Fibroblast of skin of left quadriceps (primary cell): ENCODE measurements at regions not wholly inside any gene's neighbourhood (a gene's known extent, or its start where the extent isn't known, plus 50 kb on each side); places are given as distances from the start of the nearest gene placed in this dataset.

ENCODE experiments used
- DNase-seq, 2 experiments: peaks; one replicate each; pipeline ENCODE4 v3.0.0-alpha.2; 2013; ENCODE audit warnings: low read depth in 2 of 2

DNA sequence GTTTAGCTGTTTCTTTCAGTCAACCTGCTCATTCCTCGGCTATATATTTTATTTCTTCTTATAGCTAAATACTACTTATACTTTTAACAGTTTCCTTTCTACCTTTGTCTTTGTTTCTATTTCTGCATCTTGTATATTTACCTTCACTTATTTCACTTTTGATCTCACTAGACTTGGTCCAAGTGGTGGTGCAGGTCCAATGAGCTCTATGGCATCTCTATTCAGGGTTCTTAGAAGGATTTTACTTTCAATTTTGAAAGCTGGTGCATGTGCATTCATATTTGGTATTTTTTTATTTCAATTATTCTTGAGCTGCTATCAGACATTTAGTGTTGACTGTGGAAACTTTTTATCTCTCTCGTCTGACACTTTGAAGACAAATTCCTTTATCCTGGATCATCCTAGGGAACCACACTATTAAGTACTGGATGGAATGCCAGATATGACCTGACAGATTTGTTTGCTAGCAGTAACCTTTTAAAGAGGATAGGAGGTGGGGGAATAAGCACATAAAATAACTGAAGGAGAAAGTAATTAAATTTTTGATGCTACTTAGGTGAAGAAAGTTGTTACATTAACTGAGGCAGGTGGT, 123.1 kb upstream of the PJA2 start:
- DNase-seq: no peak

DNA sequence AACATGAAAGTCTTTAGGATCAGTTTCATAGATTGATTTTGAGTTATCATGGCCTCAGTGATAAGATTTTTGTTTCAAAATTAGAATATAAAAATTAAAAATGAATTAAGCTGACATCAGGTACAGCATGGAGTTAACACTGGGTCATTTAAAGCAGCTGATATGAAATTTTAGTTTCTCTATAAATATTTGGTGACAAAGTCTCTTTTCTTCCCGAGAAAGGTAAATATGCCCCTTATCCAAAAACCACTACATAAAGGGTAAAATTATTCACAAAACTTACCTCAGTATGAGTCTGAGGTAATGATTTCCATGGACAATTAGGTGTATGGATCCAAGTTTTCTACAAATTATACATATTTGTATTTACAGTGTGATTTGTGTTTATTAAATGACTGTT, 121.5 kb upstream of the PJA2 start:
- DNase-seq: no peak

GRCh38 chr5:109529987-109530386, 120.2 kb upstream of the PJA2 start:
- no peak for DNase-seq

DNA sequence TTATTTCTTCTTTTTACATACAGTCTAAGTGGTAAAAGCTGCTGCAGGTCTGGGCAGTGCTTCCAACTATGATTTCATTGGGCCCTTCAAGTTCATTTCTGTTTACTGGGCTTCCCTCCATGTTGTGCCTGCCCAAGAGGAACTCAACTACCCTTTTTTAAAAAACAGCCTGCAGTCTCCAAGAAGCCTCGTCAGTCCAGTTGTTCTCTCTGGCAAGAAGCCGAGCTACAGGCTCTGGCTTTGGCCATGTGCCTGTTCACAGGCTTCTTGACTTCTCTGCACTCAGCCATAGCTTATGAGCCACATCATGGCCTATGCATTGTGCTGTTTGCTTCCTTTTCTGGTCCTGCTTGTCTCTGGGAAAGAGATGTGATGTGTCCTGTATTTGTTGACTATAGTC, 119.7 kb upstream of the PJA2 start:
- no peak for DNase-seq

- DNase-seq: no peak
Observed at GRCh38 chr5:109524555-109524954, 114.8 kb upstream of the PJA2 start.

- no peak for DNase-seq
Observed at GRCh38 chr5:109524026-109524425, 114.3 kb upstream of the PJA2 start.

GRCh38 chr5:109522404-109522803, 112.6 kb upstream of the PJA2 start:
- DNase-seq: no peak

DNA sequence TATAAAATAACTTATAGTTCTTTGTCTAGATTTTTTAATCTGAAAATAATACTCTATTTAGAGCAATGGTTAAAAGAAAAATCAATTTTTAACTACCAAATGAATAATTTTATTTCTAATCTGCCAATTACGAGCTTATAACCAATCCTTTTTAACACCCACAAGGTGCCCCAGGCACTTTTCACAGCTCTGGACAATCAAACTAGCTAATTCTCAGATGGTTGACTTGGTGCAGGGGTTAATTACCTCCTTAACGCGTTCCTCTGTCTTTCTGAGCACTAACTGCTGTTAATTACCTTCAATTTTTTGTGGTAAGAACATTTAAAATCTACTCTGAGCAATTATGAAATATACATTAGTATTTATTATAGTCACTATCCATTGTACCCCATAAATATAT, 109.6 kb upstream of the PJA2 start:
- DNase-seq: no peak

DNA sequence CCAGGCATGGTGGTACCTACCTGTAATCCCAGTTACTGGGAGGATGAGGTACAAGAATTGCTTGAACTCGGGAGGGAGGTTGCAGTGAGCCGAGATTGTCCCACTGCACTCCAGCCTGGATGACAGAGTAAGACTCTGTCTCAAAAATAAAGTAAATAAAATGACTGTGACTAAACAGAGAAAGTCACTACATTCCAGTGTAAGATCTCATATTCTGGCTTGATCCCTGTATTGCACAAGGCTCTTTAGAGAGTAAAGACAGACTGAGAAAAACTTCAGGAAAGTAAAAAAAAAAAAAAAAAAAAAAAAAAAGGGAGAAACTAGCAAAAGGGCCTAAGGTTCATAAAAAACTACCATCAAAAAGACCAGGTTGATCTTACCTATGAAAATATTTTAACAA, 106.6 kb upstream of the PJA2 start:
- no peak for DNase-seq

DNA sequence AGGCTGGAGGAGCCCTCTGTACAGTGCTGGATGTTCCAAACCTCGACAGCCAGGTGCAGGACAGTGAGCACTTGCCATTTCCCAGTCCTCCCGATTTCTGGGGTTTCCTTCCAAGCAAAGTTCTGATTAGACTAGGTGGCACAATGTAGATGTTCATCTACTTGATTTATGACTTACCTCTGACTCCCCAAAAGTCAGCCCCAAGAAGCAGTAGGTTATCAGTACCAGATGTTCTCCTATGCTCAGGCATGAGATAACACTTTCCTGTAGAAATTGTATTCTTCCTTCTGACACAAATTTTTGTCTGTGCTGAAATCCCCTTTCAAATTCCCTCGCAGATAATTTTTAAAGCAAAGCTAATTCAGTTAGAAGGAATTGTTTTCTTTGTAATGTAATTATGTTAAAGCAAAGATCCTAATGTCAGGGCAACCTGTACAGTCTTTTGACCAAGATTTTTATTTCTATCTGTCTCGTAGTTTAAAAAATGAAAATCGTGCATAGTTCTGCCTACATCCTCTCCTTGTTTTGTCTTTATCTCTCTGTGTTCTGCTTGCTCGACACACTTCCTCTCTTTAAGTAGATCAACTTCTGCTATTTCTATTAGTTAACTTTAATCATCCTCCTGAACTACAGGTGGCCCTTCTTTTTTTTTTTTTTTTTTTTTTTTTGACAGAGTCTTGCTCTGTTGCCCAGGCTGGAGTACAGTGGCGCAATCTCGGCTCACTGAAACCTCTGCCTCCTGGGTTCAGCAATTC, 102.4 kb upstream of the PJA2 start:
- no peak for DNase-seq

DNA sequence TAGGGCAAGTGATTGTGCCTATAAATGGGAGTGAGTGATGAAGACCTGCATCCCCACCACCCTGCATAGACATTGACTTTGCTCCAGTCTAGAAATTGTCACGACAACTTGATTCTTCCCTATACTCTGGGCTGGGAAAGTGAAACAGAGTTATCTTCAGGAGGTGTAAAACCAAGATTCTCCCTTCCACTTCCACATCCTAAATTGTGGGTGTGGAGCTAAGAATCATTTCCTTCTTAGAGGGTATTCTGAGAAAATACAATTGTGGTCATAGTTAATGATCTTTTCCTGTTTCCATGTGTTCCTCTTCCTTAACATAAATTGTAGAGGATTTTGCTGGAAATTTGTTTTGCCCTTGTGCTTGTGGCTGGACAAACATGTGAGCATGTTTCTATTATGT, 96.8 kb upstream of the PJA2 start:
- no peak for DNase-seq

- no peak for DNase-seq
Observed at GRCh38 chr5:109496112-109496511, 86.3 kb upstream of the PJA2 start.

- no peak for DNase-seq
Observed at GRCh38 chr5:109487753-109488420, 78.1 kb upstream of the PJA2 start.

- DNase-seq: no peak
Observed at GRCh38 chr5:109486200-109486804, 76.5 kb upstream of the PJA2 start.

DNA sequence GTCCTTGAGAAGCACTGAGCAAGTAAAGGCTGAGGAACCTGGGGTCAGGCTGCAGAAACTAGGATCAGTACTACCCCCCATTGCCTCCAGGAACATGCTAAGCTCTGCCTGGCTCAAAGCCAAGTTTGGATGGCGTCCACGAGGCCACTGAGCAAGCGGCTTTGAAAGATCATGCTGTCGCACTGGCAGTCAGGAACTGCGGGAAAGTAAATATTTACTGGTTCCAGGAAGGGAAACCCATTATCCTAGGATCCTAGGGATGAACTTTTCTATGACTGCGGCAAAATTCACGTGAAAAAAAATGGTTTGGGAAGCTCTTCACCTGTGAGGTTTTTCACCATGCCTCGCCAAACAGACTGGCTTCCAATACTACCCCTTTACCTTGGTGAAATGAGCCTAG, 75.3 kb upstream of the PJA2 start:
- DNase-seq: no peak

GRCh38 chr5:109484597-109484996, 74.8 kb upstream of the PJA2 start:
- no peak for DNase-seq

DNA sequence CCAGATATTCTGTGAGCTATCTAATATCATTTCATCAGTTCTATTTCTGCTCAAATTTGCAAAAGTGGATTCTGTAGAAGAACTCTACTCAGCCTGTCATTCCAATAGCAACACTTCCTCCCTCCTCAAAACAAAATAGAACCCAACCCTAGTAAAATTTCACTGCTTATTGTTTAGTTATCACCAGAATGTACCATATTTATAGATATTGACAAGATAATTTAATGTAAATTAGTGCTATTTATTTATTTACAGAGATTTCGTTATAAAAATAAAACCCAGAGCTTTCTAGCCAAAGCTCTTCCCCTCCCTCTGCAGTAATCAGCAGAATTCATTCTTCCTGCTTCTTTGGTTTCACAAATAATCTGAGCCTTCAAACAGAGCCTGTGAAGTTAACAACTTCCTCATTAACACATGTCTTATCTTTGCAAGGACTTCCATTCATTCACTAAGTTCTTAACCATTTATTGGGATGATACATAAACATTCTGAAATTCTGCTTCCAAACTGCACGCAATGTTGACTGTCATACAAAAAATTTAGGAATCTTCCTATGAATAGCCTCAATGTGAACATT, 73.7 kb upstream of the PJA2 start:
- DNase-seq: no peak

GRCh38 chr5:109482748-109483147, 73.0 kb upstream of the PJA2 start:
- no peak for DNase-seq

GRCh38 chr5:109479260-109479860, 69.6 kb upstream of the PJA2 start:
- no peak for DNase-seq

DNA sequence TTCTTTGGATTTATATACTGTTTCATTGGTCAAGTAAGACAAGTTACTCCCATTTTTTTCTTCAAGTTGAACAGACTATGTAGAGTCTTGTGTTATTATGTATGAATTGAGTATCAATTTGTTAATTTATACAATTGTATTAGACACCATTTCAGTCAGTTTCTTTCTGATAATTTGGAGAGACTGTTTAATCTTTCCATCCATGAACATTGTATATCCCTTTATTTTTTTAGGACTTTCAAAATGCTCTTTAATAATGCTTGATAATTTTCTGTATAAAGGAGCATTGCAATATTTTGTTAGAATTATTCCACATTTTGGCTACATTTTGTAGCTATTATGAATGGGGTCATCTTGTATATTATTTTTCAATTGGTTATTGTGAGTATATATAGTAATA, 69.1 kb upstream of the PJA2 start:
- no peak for DNase-seq

GRCh38 chr5:109476292-109476691, 66.5 kb upstream of the PJA2 start:
- DNase-seq: no peak
